Tibial artery (tissue), 4 donors: ENCODE measurements at regions not wholly inside any gene's neighbourhood (a gene's known extent, or its start where the extent isn't known, plus 50 kb on each side); places are given as distances from the start of the nearest gene placed in this dataset.

Experiments
- DNase-seq, 2 donors: peaks; one replicate each; pipeline ENCODE4 v3.0.0-alpha.2; 2019
- H3K27ac ChIP-seq, 2 donors: fragments of 200-600 bp; sonication (generic) in 1 of 2; 1 replicate in 1 of 2; 2 replicates in 1 of 2; pipeline ENCODE4 v1.5.1; 2018 to 2019; ENCODE audit warnings: mild to moderate bottlenecking in 1 of 2
- H3K27me3 ChIP-seq, 2 donors: fragments of 200-600 bp; sonication (generic) in 1 of 2; one replicate each; pipeline versions ENCODE4 v1.5.1 to v1.6.0; 2016 to 2019
- H3K36me3 ChIP-seq, 3 donors: fragments of 200-600 bp; sonication (generic) in 2 of 3; one replicate each; pipeline ENCODE4 v1.5.1; 2016 to 2019; ENCODE audit warnings: mild to moderate bottlenecking in 2 of 3
- H3K4me1 ChIP-seq, 4 donors: fragments of 200-600 bp; sonication (generic) in 2 of 4; 1 replicate in 3 of 4; 2 replicates in 1 of 4; pipeline ENCODE4 v1.5.1; 2016 to 2019
- H3K4me3 ChIP-seq, 2 donors: fragments of 200-600 bp; sonication (generic) in 1 of 2; 1 replicate in 1 of 2; 2 replicates in 1 of 2; pipeline ENCODE4 v1.5.1; 2018 to 2019; ENCODE audit warnings: mild to moderate bottlenecking in 2 of 2
- H3K9me3 ChIP-seq, 3 donors: fragments of 200-600 bp; sonication (generic) in 1 of 3; one replicate each; pipeline ENCODE4 v1.5.1; 2016 to 2019
- intact Hi-C: fragments of 100-400 bp; cut with DNase I; formaldehyde crosslinking; loops from one replicate; pipeline ENCODE4 v1.15.0; 2023; ENCODE audit warnings: low total_unique reads
- TF ChIP-seq, protein P1 (sequence below), 2 experiments: fragments of 200-600 bp in 1 of 2; fragments of 450-650 bp in 1 of 2; IDR thresholded peaks; one replicate each; pipeline ENCODE4 v1.5.1; 2017 to 2019; ENCODE audit warnings: antibody characterized with exemption in 2 of 2, mild to moderate bottlenecking in 1 of 2, moderate library complexity in 1 of 2

DNA sequence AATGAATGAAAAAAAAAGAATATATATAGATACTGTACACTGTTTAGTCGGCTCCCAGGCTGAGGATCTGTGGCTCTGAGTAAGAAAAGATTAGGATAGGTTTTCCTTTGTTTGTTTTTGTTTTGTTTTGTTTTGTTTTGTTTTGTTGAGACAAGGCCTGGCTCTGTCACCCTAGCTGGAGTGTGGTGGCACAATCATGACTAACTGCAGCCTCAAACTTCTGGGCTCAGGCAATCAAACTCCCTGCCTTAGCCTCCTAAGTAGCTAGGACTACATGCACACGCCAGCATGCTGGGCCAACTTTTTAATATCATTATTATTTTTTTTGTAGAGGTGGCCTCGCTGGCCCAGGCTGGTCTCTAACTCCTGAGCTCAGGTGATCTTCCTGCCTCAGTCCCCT lies 87.9 kb upstream of the PTBP2 start:
- H3K9me3 ChIP-seq, result no peaks in the 10 kb centered on the region
- H3K4me1 ChIP-seq, result no peaks in the 10 kb centered on the region
- no peak for DNase-seq
- H3K27me3 ChIP-seq, result no peaks in the 10 kb centered on the region
- intact Hi-C loops, result no loop called here
- H3K36me3 ChIP-seq, result no peaks in the 10 kb centered on the region
- TF ChIP-seq, protein P1, sequence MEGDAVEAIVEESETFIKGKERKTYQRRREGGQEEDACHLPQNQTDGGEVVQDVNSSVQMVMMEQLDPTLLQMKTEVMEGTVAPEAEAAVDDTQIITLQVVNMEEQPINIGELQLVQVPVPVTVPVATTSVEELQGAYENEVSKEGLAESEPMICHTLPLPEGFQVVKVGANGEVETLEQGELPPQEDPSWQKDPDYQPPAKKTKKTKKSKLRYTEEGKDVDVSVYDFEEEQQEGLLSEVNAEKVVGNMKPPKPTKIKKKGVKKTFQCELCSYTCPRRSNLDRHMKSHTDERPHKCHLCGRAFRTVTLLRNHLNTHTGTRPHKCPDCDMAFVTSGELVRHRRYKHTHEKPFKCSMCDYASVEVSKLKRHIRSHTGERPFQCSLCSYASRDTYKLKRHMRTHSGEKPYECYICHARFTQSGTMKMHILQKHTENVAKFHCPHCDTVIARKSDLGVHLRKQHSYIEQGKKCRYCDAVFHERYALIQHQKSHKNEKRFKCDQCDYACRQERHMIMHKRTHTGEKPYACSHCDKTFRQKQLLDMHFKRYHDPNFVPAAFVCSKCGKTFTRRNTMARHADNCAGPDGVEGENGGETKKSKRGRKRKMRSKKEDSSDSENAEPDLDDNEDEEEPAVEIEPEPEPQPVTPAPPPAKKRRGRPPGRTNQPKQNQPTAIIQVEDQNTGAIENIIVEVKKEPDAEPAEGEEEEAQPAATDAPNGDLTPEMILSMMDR (IDR thresholded peaks at IDR 0.05), result no peak
- H3K27ac ChIP-seq, result no peak overlapping the region
- H3K4me3 ChIP-seq, result no peak overlapping the region

DNA sequence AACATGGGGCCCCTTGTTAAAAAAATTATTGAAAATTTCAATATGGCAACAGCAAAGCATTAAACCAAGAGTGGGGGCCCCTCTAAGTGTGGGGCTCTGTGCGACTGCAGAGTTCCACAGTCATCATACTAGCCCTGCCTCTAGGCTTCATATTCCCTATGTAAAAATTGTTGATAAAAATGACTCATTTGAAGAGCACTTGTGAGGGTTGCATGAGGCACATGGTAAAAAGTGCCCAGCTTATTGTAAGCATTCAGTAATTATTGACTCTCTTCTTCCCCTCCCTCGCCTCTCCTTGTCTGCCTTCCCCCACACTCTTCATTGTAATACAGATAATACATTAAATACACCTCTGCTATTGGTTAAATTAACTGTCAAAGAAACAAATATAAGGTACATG lies 86.7 kb upstream of the PTBP2 start:
- Histone ChIP-seq H3K4me1 (no peaks in the 10 kb centered on the region), H3K4me3 (no peak overlapping the region), H3K27me3 (no peaks in the 10 kb centered on the region), H3K27ac (no peak overlapping the region), H3K36me3 (no peaks in the 10 kb centered on the region), H3K9me3 (no peaks in the 10 kb centered on the region)
- DNase-seq, result no peak
- intact Hi-C loops, result no loop called here
- TF ChIP-seq, protein P1 (IDR thresholded peaks at IDR 0.05), result no peak

DNA sequence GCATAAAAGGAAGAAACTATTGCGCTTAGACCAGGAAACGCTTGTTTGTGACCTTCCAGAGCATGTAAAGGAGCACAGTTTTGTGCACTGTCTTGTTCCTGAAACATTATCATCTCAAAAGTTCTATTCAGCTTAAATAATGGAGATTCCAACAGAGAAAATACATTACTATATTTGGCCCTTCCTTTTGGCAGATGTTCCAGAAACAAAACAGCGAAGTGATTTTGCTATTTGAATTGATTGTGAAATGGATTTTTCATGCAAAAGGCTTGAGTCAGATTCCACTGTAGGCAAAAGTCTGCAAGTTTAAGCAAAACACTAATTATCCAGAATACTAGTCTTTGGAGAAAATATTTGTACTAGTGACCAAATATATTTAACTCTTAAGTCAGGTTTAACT lies 80.3 kb upstream of the PTBP2 start:
- intact Hi-C loops, result no loop called here
- Histone ChIP-seq H3K4me3 (no peak overlapping the region), H3K4me1 (peaks cover 0 to 3% (median 0%) of the 10 kb centered on the region in 4 donors), H3K27me3 (no peaks in the 10 kb centered on the region), H3K36me3 (no peaks in the 10 kb centered on the region), H3K9me3 (no peaks in the 10 kb centered on the region), H3K27ac (no peak overlapping the region)
- TF ChIP-seq, protein P1 (IDR thresholded peaks at IDR 0.05), result no peak
- DNase-seq, result no peak

DNA sequence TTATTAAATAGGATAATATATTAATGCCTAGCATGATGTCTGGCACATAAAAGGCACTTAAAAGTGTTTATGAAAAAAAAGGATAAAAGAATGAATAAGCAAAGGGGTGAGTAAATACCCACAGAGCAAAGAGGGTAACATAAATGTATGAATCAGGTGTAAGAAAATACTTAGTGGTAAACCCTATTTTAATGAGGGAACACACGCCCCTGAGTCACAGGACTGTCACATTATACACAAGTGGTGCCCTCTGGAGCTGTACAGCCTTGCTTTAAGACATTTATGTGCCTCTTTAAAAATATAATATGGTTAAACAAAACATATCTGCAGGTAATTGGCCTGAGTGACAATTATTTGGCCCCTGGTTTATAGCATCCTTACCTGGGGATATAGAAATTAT lies 78.1 kb upstream of the PTBP2 start:
- Histone ChIP-seq H3K9me3 (no peaks in the 10 kb centered on the region), H3K36me3 (no peaks in the 10 kb centered on the region), H3K4me1 (peaks cover 0 to 3% (median 0%) of the 10 kb centered on the region in 4 donors), H3K4me3 (no peak overlapping the region), H3K27ac (no peak overlapping the region), H3K27me3 (no peaks in the 10 kb centered on the region)
- no peak for DNase-seq
- intact Hi-C loops, result no loop called here
- TF ChIP-seq, protein P1 (IDR thresholded peaks at IDR 0.05), result no peak

DNA sequence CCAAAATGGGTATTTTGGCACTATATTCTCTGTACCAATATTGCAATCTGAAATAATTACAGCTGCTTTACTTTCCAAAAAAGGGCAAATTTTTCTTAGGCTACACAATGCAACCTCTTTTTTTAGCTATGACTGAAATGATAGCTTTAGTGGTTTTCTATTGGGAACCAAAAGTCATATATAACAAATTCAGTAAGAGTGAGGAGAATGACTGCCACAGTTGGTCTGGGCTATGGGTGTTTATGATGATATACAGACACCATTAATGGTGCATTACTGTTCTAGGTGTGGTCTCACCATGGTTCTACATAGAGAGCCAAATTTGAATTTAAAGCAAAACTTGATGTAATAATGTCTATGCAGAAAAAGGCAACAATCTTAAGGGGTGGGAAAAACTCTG lies 72.3 kb upstream of the PTBP2 start:
- Histone ChIP-seq H3K9me3 (no peaks in the 10 kb centered on the region), H3K27me3 (no peaks in the 10 kb centered on the region), H3K36me3 (no peaks in the 10 kb centered on the region), H3K27ac (no peak overlapping the region), H3K4me3 (no peak overlapping the region), H3K4me1 (no peaks in the 10 kb centered on the region)
- TF ChIP-seq, protein P1 (IDR thresholded peaks at IDR 0.05), result no peak
- DNase-seq, result no peak
- intact Hi-C loops, result no loop called here

DNA sequence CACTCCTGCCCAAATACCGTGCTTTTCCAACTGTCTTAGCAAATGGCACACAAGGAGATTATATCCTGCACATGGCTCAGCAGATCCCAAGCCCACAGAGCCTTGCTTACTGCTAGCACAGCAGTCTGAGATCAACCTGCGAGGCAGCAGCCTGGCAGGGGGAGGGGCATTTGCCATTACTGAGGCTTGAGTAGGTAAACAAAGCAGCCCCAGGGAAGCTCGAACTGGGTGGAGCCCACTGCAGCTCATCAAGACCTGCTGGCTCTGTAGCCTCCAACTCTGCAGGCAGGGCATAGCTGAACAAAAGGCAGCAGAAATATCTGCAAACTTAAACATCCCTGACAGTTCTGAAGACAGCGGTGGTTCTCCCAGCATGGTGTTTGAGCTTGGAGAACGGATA lies 70.1 kb upstream of the PTBP2 start:
- intact Hi-C loops, result no loop called here
- Histone ChIP-seq H3K9me3 (no peaks in the 10 kb centered on the region), H3K27ac (no peak overlapping the region), H3K36me3 (no peaks in the 10 kb centered on the region), H3K4me1 (no peaks in the 10 kb centered on the region), H3K4me3 (no peak overlapping the region), H3K27me3 (no peaks in the 10 kb centered on the region)
- no peak for DNase-seq
- TF ChIP-seq, protein P1 (IDR thresholded peaks at IDR 0.05), result no peak
